Coronary artery (tissue), 2 donors: ENCODE measurements at regions not wholly inside any gene's neighbourhood (a gene's known extent, or its start where the extent isn't known, plus 50 kb on each side); places are given as distances from the start of the nearest gene placed in this dataset.

Experiments
- DNase-seq: peaks from one replicate; pipeline ENCODE4 v3.0.0-alpha.2; 2017; ENCODE audit warnings: low spot score
- H3K27ac ChIP-seq, 2 donors: fragments of 200-600 bp; sonication (generic); one replicate each; pipeline ENCODE4 v1.5.1; 2016 to 2019
- H3K4me3 ChIP-seq: fragments of 200-600 bp; sonication (generic); 2 replicates; pipeline ENCODE4 v1.5.1; 2016; ENCODE audit warnings: mild to moderate bottlenecking, moderate library complexity
- TF ChIP-seq, protein P1 (sequence below): fragments of 200-600 bp; sonication (generic); IDR thresholded peaks from one replicate; pipeline ENCODE4 v1.5.1; 2019; ENCODE audit warnings: antibody characterized with exemption

DNA sequence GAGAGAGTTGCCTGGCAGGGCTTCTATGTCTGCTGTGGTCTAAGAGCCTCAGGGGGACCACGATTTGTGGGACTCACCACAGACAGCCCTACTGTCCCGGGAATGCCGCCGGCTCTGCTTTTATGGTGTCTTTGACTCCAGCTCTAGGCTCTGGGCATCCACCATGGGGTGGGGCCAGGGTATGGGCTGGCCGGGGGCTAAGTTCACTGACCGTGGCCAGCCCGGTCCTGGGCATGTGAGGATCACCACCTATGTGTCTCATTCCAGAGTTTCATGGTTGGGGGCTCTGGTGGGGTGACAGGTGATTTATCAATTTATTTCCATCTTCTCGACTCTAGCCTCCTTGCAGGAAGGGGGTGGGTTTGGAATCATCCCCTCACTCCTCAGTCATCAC is 139.4 kb downstream of the GADD45G start:
- Histone ChIP-seq H3K4me3 (no peak overlapping the region), H3K27ac (no peak overlapping the region)
- TF ChIP-seq, protein P1, sequence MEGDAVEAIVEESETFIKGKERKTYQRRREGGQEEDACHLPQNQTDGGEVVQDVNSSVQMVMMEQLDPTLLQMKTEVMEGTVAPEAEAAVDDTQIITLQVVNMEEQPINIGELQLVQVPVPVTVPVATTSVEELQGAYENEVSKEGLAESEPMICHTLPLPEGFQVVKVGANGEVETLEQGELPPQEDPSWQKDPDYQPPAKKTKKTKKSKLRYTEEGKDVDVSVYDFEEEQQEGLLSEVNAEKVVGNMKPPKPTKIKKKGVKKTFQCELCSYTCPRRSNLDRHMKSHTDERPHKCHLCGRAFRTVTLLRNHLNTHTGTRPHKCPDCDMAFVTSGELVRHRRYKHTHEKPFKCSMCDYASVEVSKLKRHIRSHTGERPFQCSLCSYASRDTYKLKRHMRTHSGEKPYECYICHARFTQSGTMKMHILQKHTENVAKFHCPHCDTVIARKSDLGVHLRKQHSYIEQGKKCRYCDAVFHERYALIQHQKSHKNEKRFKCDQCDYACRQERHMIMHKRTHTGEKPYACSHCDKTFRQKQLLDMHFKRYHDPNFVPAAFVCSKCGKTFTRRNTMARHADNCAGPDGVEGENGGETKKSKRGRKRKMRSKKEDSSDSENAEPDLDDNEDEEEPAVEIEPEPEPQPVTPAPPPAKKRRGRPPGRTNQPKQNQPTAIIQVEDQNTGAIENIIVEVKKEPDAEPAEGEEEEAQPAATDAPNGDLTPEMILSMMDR: no peak
- no peak for DNase-seq

DNA sequence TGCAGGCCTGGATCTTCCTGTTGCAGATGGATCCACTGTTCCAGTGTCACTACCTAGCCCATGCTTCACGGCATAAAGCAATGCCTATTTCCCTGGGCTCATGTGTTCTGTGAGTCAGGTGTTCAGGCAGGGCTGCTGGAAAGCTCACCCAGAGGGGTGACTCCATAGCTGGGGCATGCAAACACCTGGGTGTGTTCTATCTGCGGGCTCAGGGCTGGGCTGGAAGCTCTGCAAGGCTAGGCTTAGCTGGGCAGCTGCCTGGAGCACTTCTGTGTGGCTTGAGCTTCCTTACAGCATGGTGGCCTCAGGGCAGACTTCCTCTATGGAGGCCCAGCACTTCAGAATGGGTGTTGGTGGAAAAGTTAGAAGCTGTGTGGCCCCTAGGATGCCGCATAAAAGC is 139.9 kb downstream of the GADD45G start:
- H3K27ac ChIP-seq: no peak overlapping the region
- TF ChIP-seq, protein P1: no peak
- H3K4me3 ChIP-seq: no peak overlapping the region
- no peak for DNase-seq

DNA sequence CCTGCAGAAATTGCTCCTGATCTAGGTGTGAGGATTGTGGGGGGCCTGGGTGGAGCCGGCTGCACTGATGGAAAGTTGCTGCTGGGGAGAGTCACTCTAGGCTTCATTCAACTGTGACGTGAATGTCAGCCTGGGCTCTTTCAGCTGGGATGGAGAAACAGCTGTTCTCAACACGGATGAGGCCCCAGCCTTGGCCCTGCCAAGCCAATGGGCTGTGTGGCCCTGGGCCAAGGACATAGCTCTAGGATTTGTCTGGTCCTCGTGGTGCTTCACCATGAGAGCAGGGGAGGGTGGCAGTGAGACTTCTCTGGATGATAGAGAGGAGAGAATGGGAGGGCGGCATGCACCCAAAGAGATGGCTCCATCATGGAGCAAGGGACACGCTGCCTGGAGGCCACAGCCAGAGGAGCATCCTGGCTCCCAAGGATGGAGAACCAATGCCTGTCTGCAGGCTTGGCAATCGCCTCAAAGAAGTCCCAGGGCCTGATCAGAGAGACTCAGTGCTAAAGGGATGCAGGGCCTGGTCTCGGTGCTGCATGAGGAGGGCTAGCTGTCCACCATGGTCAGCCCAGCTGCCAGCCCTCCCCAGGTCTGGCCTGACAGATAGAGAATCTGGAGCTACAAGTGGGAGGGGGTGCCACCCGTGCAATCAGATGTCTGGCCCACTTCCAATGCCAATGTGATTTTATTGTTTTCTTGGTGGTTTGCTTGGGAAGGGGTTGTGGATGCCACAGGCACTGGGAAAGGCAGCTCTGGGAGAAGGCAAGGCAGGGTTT is 141.0 kb downstream of the GADD45G start:
- TF ChIP-seq, protein P1: no peak
- no peak overlapping the region for H3K27ac ChIP-seq
- no peak for DNase-seq

DNA sequence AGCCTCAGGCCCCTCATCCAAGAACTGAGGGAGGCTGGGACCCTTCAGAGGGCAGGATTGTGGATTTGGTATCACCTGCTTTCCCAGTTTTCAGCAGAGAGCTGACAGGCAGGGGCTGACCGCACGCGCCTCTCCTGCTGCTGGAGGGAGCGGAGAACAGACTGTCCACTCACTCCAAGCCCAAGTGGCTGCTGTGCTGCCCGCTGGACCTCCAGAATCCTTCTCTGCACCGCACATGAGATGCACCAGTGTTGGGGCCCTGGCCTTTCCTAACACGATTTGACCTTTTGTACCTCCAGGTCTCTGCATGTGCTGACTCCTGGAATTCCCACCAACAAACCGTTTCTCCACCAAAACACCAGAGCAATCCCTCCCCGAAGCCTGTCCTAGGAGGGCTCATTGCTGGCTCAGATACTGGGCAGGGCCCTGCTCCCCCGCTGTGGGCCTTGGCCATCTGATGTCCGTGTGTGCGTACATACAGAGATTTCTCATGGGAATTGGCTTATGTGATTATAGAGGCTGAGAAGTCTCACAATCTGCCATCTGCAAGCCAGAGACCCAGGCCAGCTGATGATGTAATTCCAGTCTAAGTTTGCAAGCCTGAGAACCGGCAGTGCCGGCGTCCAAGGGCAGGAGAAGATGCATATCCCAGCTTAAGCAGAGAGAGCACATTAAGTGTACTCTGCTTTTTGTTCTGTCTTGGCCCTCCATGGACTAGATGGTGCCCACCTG is 141.7 kb downstream of the GADD45G start:
- no peak overlapping the region for H3K27ac ChIP-seq
- TF ChIP-seq, protein P1: no peak
- no peak for DNase-seq
- H3K4me3 ChIP-seq: no peak overlapping the region

More for the DNA sequence above, 141.0 kb downstream of the GADD45G start:
- H3K4me3 ChIP-seq: no peak overlapping the region

DNA sequence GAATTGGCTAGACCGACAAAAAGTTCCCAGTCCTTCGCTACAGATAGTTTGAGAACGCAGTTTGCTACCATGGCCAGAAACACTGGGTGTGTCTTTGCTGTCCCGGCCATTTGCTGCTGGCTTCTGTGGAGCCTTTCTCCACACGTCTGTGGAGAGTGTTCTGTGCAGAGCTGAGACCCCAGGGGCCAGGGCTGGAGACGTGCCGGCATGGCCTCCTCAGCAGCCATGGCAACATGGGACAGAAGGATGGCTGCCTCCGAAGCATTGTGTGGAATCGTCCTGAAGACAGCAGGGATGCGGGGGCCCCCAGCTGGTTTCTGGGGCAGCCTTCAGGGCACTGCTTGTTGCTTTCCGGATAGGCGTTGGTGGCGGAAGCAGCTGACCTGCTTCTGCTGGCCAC is 142.8 kb downstream of the GADD45G start:
- no peak overlapping the region for H3K4me3 ChIP-seq
- no peak overlapping the region for H3K27ac ChIP-seq
- TF ChIP-seq, protein P1: no peak
- no peak for DNase-seq

DNA sequence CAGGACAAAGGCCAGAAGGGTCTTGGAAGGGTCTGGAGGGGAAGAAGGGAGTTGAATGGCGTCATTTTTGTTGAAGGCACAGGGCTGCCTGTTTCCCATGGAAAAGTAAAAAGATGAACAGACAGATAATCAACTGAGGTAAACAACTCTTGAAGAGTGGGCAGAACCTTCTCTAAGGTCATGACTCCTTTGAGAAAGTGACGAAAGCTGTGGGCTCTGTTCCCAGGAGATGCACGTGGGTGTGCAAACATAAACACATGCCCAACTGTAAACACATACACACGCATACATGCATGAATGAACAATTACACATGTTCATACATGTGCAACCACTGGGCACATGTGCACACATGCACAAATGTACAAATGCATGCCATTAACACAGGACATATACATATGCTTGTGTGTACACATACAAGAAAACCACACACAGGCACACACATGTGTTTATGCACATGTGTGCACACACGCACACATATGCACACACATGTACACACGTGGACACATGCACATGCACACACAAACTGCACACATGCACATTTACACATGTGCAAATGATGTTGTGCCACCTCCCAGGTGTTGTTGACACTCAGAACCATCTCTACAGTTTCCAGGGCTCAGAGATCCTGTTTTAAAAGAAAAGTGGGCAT is 143.3 kb downstream of the GADD45G start:
- Histone ChIP-seq H3K4me3 (no peak overlapping the region), H3K27ac (no peak overlapping the region)
- TF ChIP-seq, protein P1: no peak
- DNase-seq: no peak
